Fibroblast of mammary gland (primary cell): ENCODE measurements at regions not wholly inside any gene's neighbourhood (a gene's known extent, or its start where the extent isn't known, plus 50 kb on each side); places are given as distances from the start of the nearest gene placed in this dataset.
A peak's percentile ranks its signal among the peaks of the same experiment; 100 is the strongest.

ENCODE experiments used
- DNase-seq: peaks from one replicate; pipeline ENCODE4 v3.0.0-alpha.2; 2010; ENCODE audit warnings: low read depth
- H3K4me3 ChIP-seq: 2 replicates; pipeline ENCODE4 v1.5.1; 2011; ENCODE audit warnings: low read depth, mild to moderate bottlenecking, low read length, moderate library complexity; ENCODE audit not compliant: control insufficient read depth
- TF ChIP-seq, protein P1 (sequence below): conservative IDR thresholded peaks from 2 replicates; pipeline ENCODE4 v1.5.1; 2011; ENCODE audit warnings: low read depth, low read length, inconsistent platforms; ENCODE audit not compliant: control insufficient read depth, insufficient read depth

DNA sequence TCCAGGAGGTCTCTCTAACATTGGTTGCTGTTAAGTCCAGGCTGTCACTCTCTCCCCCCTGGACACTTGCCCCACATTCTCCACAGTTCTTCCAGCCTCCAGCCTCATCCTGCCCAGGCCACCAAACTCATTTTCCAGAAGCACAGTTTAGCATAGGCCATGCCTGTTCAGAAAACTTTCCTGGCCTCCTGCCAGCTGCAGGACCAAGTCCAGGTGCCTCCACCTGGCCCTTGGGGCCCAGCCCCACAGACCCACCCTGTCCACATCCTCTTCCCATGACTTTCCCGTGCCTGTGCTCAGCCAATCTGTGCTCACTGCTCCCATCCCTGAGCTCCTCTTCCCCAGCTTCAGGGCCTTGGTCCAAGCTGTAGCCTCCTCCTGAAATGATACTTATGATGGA lies 905.0 kb downstream of the UQCRFS1 start:
- TF ChIP-seq, protein P1, sequence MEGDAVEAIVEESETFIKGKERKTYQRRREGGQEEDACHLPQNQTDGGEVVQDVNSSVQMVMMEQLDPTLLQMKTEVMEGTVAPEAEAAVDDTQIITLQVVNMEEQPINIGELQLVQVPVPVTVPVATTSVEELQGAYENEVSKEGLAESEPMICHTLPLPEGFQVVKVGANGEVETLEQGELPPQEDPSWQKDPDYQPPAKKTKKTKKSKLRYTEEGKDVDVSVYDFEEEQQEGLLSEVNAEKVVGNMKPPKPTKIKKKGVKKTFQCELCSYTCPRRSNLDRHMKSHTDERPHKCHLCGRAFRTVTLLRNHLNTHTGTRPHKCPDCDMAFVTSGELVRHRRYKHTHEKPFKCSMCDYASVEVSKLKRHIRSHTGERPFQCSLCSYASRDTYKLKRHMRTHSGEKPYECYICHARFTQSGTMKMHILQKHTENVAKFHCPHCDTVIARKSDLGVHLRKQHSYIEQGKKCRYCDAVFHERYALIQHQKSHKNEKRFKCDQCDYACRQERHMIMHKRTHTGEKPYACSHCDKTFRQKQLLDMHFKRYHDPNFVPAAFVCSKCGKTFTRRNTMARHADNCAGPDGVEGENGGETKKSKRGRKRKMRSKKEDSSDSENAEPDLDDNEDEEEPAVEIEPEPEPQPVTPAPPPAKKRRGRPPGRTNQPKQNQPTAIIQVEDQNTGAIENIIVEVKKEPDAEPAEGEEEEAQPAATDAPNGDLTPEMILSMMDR: no peak
- H3K4me3 ChIP-seq: no peak overlapping the region

DNA sequence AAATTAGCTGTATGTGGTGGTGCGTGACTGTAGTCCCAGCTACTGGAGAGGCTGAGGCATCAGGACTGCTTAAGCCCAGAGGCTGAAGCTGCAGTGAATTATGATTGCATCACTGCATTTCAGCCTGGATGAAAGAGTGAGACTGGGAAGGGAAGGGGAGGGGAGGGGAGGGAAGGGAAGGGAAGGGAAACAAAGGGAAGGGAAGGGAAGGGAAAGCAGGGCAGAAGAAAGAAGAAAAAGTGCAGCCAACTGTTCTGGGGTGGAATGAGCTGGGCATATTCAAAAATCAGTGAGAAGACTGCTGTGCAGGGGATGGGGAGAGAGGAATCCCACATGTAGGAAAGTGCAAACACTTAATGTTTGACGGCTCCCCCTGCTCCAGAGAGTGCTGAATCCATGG lies 905.5 kb downstream of the UQCRFS1 start:
- no peak overlapping the region for H3K4me3 ChIP-seq
- peak; percentile 72 for DNase-seq

More for the DNA sequence above, 905.0 kb downstream of the UQCRFS1 start:
- no peak for DNase-seq

DNA sequence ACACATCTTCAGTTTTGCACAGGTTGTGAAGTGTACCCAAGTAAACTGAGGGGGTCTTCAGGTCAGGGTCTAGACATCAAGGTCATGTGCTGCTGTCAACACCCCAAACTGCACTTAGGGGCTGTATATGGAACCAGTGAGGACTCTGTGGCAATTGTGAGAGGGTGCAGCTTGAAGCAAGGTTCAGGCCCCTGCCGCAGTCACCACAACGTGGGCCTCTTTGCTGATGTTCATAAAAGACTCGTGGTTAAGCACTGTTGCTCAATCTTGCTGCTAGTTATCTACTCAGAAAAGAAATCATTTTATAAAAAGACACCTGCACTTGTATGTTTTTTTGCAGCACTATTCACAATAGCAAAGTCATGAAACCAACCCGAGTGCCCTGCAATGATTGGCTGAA lies 907.4 kb downstream of the UQCRFS1 start:
- TF ChIP-seq, protein P1: no peak
- no peak overlapping the region for H3K4me3 ChIP-seq
- no peak for DNase-seq

More for the DNA sequence above, 905.5 kb downstream of the UQCRFS1 start:
- TF ChIP-seq, protein P1: no peak

DNA sequence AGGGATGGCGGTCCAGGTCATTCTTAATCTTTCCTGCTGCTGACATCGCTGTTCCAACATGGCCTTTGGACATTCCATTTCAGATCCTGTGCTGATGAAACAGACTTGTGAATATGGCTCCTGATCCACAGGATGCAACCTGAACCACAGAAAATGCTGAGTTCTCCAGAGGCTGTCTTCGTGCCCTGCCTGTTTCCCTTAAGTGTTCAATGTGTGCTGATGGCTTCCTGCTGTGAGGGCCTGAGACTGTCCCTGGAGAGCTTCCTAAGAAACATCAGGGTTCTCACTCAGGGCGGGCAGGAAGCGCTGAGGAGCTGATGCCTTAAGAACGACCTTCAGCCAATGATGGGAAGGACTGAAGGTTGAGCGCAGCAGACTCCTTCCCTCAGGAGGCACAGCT lies 909.4 kb downstream of the UQCRFS1 start:
- TF ChIP-seq, protein P1: no peak
- no peak overlapping the region for H3K4me3 ChIP-seq
- no peak for DNase-seq

DNA sequence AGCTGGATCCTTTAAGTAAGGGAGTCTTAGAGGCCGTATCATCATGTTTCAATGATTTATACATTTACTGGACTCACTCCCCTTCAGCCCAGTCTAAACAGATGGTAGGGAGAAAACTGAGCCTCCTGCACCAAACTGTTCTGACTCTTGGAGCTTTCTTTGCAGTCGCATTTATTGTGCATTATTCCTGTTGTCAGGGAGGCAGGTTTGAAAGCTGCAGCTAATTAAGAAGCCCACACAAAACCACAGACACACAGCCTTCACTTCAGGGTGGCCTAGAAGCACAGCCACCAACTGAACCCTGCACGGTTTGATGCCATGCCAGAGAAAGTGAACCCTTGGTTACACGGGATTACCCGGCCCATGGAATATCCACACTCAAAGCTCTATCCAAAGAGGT lies 911.0 kb downstream of the UQCRFS1 start:
- TF ChIP-seq, protein P1: no peak
- H3K4me3 ChIP-seq: no peak overlapping the region
- no peak for DNase-seq

DNA sequence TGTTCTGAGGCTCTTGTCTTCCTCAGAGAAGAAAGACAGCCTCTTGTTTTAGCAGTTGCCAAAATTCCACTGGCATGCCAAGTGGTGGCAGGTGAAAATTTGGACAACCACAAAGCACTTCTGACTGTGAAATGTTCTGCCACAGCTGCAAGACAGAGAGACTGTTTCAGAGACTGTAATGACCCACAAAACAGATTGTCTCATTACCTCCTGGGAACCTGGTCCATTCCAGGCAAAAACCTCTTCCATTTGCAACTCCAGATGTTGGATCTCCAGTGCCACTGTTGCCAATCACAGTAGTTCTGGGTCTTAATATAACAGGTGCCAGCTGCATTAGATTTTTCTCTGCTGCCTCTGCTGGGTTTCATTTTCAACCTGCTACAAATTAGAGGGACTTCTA lies 911.5 kb downstream of the UQCRFS1 start:
- no peak for DNase-seq
- TF ChIP-seq, protein P1: no peak
- no peak overlapping the region for H3K4me3 ChIP-seq

DNA sequence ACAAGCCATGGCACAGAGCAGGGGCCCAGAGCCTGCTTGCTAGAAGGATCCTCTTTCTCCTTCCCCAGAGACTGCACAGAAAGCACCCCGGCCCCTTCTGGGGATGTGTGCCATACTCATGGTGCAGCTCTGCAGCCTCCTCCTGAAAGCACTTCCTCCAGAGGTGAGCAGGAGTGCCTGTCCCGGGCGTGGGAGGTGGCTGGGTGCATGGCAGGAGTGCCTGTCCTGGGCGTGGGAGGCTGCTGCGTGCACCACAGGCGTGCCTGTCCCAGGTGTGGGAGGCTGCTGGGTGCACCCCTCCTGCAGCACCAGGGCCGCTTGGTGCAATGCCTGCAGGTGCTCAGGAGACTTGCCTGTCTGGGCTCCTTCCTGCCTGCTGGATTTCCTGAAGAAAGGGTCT lies 913.3 kb downstream of the UQCRFS1 start:
- no peak overlapping the region for H3K4me3 ChIP-seq
- TF ChIP-seq, protein P1: no peak
- no peak for DNase-seq
